Breast epithelium (tissue), 4 donors: ENCODE measurements at regions not wholly inside any gene's neighbourhood (a gene's known extent, or its start where the extent isn't known, plus 50 kb on each side); places are given as distances from the start of the nearest gene placed in this dataset.

Experiments used
- DNase-seq, 2 donors: peaks; one replicate each; pipeline ENCODE4 v3.0.0-alpha.2; 2019; ENCODE audit warnings: low spot score in 2 of 2
- H3K27ac ChIP-seq, 2 donors: fragments of 200-600 bp; sonication (generic) in 1 of 2; one replicate each; pipeline ENCODE4 v1.5.1; 2016 to 2019; ENCODE audit warnings: mild to moderate bottlenecking in 1 of 2
- H3K27me3 ChIP-seq, 2 donors: fragments of 200-600 bp; sonication (generic) in 1 of 2; one replicate each; pipeline versions ENCODE4 v1.5.1 to v1.6.0; 2017 to 2019; ENCODE audit warnings: control low read depth in 1 of 2, mild to moderate bottlenecking in 1 of 2
- H3K36me3 ChIP-seq: fragments of 200-600 bp; one replicate; pipeline ENCODE4 v1.5.1; 2019
- H3K4me1 ChIP-seq, 2 donors: fragments of 200-600 bp; sonication (generic); one replicate each; pipeline ENCODE4 v1.5.1; 2016 to 2019; ENCODE audit warnings: control low read depth in 1 of 2
- H3K4me3 ChIP-seq, 3 donors: fragments of 200-600 bp; sonication (generic); 1 replicate in 2 of 3; 2 replicates in 1 of 3; pipeline ENCODE4 v1.5.1; 2016 to 2019; ENCODE audit warnings: mild to moderate bottlenecking in 3 of 3, moderate library complexity in 2 of 3
- H3K9me3 ChIP-seq, 2 donors: fragments of 200-600 bp; sonication (generic) in 1 of 2; one replicate each; pipeline ENCODE4 v1.5.1; 2016 to 2019; ENCODE audit warnings: control low read depth in 1 of 2
- CTCF ChIP-seq, 3 donors: fragments of 450-650 bp; IDR thresholded peaks; one replicate each; pipeline ENCODE4 v1.5.1; 2016 to 2017; ENCODE audit warnings: antibody characterized with exemption in 3 of 3, mild to moderate bottlenecking in 3 of 3, moderate library complexity in 3 of 3
- POLR2A ChIP-seq: fragments of 450-650 bp; IDR thresholded peaks from one replicate; pipeline ENCODE4 v1.6.1; 2016; ENCODE audit warnings: antibody characterized with exemption, mild to moderate bottlenecking, moderate library complexity
- POLR2AphosphoS5 ChIP-seq, 3 donors: sonication (generic); formaldehyde crosslinking; IDR thresholded peaks; one replicate each; pipeline ENCODE4 v1.6.1; 2017; ENCODE audit warnings: antibody characterized with exemption in 3 of 3
- intact Hi-C: fragments of 100-400 bp; cut with DNase I; formaldehyde crosslinking; loops from one replicate; pipeline ENCODE4 v1.15.1; 2023; ENCODE audit warnings: low total_unique reads

DNA sequence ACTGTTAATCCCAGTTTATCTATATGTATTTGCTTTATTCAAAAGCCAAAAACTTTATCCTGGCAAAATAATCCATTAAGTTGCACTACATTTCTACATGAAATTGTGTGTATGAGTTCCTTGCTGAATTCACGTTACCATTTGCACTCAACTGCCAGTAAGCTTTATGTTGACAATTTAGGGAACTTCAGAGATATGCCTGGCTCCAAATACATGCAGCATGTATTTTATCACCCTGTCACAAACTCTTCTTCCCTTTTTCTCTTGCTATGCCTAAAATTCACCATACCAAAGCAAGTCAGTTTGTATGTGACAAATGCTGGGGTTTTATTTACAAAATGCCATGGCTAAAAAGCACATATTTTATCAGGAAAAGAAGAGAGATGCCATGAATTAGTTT, 157.6 kb upstream of the CDH2 start:
- H3K4me1 ChIP-seq, result no peaks in the 10 kb centered on the region
- no peak overlapping the region for H3K27ac ChIP-seq
- TF ChIP-seq CTCF (IDR thresholded peaks at IDR 0.05) (no peak), POLR2AphosphoS5 (IDR thresholded peaks at IDR 0.05) (no peak), POLR2A (no peak)
- no peaks in the 10 kb centered on the region for H3K9me3 ChIP-seq
- H3K36me3 ChIP-seq, result no peaks in the 10 kb centered on the region
- intact Hi-C loops, result no loop called here
- no peak overlapping the region for H3K4me3 ChIP-seq
- H3K27me3 ChIP-seq, result no peaks in the 10 kb centered on the region
- no peak for DNase-seq

GRCh38 chr18:28332071-28332470, 155.1 kb upstream of the CDH2 start:
- Histone ChIP-seq H3K4me3 (no peak overlapping the region), H3K36me3 (no peaks in the 10 kb centered on the region), H3K4me1 (no peaks in the 10 kb centered on the region), H3K27me3 (no peaks in the 10 kb centered on the region), H3K27ac (no peak overlapping the region), H3K9me3 (no peaks in the 10 kb centered on the region)
- TF ChIP-seq POLR2A, result no peak
- no peak for TF ChIP-seq POLR2AphosphoS5 (IDR thresholded peaks at IDR 0.05)
- no peak for TF ChIP-seq CTCF (IDR thresholded peaks at IDR 0.05)
- intact Hi-C loops, result no loop called here
- DNase-seq, result no peak

DNA sequence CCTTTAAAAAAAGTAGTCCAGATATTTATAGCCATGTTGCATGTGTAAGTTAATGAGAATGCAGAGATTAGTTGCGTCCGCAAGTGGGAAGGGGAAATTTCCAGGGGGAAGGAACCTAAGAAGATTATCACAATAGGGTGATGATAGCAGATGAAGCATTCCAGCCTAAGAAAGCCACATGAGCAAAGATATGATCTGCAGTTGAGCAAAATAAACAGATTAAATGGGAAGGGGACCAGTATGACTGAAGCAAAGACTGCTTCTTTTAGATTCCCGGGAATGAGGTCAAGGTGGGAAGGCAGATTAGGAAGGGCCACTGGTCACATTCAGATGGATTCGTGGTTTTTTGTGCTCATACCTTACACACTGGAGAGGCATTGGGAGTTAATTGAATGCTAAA, 154.6 kb upstream of the CDH2 start:
- no peak for DNase-seq
- intact Hi-C loops, result no loop called here
- Histone ChIP-seq H3K9me3 (no peaks in the 10 kb centered on the region), H3K36me3 (no peaks in the 10 kb centered on the region), H3K27ac (no peak overlapping the region), H3K4me1 (no peaks in the 10 kb centered on the region), H3K4me3 (no peak overlapping the region), H3K27me3 (no peaks in the 10 kb centered on the region)
- no peak for TF ChIP-seq POLR2AphosphoS5 (IDR thresholded peaks at IDR 0.05)
- TF ChIP-seq CTCF (IDR thresholded peaks at IDR 0.05), result no peak
- TF ChIP-seq POLR2A, result no peak

- H3K27ac ChIP-seq, result no peak overlapping the region
- no peak overlapping the region for H3K4me3 ChIP-seq
- intact Hi-C loops, result no loop called here
- no peak for TF ChIP-seq POLR2A
- no peaks in the 10 kb centered on the region for H3K36me3 ChIP-seq
- no peaks in the 10 kb centered on the region for H3K9me3 ChIP-seq
- no peaks in the 10 kb centered on the region for H3K4me1 ChIP-seq
- DNase-seq, result no peak
- H3K27me3 ChIP-seq, result no peaks in the 10 kb centered on the region
These were observed 136.7 kb upstream of the CDH2 start for GRCh38 chr18:28313602-28314001.

DNA sequence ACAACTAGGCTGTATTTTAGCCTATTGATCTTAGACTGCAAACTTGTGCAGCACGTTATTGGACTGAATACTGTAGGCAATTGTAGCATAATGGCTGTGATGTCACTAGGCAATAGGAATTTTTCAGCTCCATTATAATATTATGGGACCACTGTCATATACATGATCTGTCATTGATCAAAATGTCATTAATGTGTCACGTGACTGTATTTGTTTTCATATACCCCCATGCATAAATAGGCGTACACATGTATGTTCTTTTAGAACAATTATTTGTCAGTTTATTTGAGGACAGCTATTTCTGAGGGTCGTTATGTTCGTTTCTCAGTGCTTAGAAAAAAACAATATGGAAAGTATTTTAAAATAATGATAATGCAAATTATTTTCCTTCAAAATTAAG, 111.9 kb upstream of the CDH2 start:
- H3K36me3 ChIP-seq, result no peaks in the 10 kb centered on the region
- no peak for TF ChIP-seq CTCF (IDR thresholded peaks at IDR 0.05)

GRCh38 chr18:28287146-28287545, 110.2 kb upstream of the CDH2 start:
- no peak for DNase-seq
- no peaks in the 10 kb centered on the region for H3K27me3 ChIP-seq
- H3K36me3 ChIP-seq, result no peaks in the 10 kb centered on the region
- H3K27ac ChIP-seq, result no peak overlapping the region
- intact Hi-C loops, result no loop called here
- no peaks in the 10 kb centered on the region for H3K4me1 ChIP-seq
- H3K9me3 ChIP-seq, result no peaks in the 10 kb centered on the region
- no peak overlapping the region for H3K4me3 ChIP-seq
- TF ChIP-seq POLR2A (no peak), POLR2AphosphoS5 (IDR thresholded peaks at IDR 0.05) (no peak), CTCF (IDR thresholded peaks at IDR 0.05) (no peak)

More for the DNA sequence above, 111.9 kb upstream of the CDH2 start:
- no peaks in the 10 kb centered on the region for H3K27me3 ChIP-seq
- H3K4me3 ChIP-seq, result no peak overlapping the region
- intact Hi-C loops, result no loop called here
- no peak overlapping the region for H3K27ac ChIP-seq
- no peak for DNase-seq
- no peaks in the 10 kb centered on the region for H3K9me3 ChIP-seq
- no peaks in the 10 kb centered on the region for H3K4me1 ChIP-seq
